NOMO-1 (cell line): ENCODE measurements at regions not wholly inside any gene's neighbourhood (a gene's known extent, or its start where the extent isn't known, plus 50 kb on each side); places are given as distances from the start of the nearest gene placed in this dataset.

Experiments
- DNase-seq, 2 experiments: peaks; one replicate each; lab custom pipeline; 2025; ENCODE audit not compliant: unreplicated experiment in 2 of 2; lab: John Stamatoyannopoulos, UW

GRCh38 chr2:145329971-145330370 lies 810.1 kb upstream of the ZEB2 start:
- no peak for DNase-seq

GRCh38 chr2:145325485-145325884 lies 805.6 kb upstream of the ZEB2 start:
- DNase-seq, result no peak

DNA sequence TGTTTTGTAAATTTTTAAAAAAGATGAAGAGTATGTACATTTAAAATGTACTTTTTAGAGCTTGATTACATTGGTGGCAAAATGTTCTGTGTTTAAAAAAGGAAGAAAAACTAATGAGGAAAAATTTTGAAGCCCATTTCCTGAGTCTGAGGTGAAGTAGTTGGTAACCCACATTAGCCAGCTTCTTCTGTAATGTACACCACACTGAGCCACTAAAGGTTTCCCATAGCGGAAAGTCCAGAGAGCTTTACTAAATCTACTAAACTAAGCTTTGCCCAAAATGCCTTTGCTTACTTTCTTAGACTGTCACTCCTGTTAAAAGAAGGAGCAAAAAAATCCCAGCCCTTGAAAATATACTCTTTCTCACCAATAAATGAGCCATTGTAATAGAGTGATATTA lies 804.8 kb upstream of the ZEB2 start:
- no peak for DNase-seq

DNA sequence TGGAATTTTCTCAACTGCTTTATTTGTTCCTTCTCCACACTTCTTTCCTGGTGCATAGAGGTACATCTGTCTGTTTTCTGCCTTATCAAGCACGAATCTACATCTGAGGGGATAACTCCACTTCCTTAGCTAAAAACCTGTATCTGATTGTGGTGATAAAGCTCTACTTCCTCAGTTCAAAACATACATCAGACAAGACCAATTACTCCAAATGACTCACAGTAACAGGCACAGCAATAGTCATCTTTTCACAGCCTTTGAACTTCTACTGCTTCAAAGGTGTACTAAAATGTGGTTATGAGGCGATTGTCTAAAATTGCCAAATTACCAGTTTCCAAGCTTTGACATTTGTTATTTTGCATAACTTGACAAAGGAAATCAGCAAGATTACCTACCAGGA lies 803.6 kb upstream of the ZEB2 start:
- peak; percentile 9 to 84 for DNase-seq

- no peak for DNase-seq
These were observed 801.4 kb upstream of the ZEB2 start for GRCh38 chr2:145321344-145321743.

- DNase-seq, result no peak
These were observed 796.6 kb upstream of the ZEB2 start for GRCh38 chr2:145316496-145316895.

GRCh38 chr2:145315053-145315452 lies 795.1 kb upstream of the ZEB2 start:
- no peak for DNase-seq

- no peak for DNase-seq
These were observed 794.3 kb upstream of the ZEB2 start for GRCh38 chr2:145314119-145314633.

DNA sequence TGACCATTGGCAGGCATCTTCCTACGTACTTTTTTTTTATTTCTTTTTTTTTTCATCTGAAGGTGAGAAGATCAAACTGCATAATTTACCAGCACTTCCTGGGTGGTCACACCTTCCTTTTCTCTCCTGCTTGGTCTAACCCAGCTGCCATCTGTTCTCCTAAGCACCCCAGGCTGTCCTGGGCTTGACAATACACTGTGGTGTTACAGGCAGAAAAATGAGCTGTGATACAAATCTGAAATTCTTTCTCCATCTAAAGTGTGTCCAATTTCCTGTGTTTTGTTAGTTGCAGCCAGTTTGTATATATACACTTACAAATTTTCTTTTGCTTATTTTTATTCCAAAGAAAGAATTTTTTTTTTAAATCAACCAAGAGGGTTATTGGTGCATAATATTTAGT lies 786.0 kb upstream of the ZEB2 start:
- DNase-seq, result no peak

DNA sequence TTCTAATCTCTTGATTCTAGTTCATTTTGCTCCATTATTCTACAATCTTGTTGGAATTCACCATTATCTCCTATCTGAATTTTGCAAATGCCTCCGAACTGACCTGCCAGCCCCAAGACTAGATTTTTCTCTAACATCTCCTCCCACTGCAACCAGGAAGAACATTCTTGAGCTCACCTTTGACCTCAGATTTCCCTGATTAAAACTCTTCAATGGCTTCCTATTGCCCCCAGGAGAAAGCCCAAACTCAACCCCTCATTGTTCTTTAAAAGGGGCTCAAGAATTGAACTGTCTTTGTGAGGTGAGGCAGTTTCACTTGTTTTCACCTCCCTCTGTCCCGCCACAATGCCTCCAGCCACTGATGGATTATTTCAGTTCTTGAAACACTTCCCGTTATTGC lies 784.6 kb upstream of the ZEB2 start:
- DNase-seq, result no peak

DNA sequence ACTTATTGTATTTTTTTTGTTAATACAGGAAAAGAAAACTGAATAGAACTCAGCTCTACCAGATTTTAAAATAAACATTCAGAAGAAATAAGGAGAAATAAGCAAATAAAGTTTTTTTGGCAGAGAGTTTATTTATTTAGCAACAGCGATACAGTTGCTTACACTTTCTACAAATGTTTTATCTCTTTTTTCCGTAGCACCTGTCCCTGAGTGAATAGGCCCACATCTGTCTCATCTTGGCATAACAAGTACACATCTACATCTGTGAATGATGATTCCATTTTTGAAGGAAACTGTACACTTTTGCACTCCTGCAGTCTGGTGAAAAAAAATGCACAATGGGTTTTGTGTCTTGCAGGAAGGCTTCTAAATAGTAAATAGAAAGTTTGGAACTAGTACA lies 783.6 kb upstream of the ZEB2 start:
- DNase-seq, result no peak

DNA sequence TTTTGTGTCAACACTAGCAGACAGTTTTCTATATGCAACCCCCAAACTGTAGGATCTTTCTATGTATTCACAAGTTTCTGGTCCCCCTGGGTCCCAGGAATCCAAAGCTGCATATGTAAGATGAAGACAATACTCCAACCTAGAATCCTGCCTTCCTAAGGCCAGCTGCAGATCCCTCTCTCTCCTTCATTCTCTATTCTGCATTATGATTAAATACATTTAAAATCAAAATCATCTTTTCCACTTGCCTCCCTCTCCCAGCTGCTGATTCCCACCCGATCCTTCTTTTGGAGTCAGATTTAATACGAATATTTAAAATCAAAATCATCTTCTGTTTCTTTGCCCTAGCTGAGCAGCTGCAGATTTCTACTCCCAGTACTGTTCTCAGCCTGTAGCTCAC lies 783.0 kb upstream of the ZEB2 start:
- DNase-seq, result no peak

- no peak for DNase-seq
These were observed 782.5 kb upstream of the ZEB2 start for GRCh38 chr2:145302451-145302850.

GRCh38 chr2:145299368-145299767 lies 779.4 kb upstream of the ZEB2 start:
- no peak for DNase-seq

- no peak for DNase-seq
These were observed 772.2 kb upstream of the ZEB2 start for GRCh38 chr2:145292166-145292565.

DNA sequence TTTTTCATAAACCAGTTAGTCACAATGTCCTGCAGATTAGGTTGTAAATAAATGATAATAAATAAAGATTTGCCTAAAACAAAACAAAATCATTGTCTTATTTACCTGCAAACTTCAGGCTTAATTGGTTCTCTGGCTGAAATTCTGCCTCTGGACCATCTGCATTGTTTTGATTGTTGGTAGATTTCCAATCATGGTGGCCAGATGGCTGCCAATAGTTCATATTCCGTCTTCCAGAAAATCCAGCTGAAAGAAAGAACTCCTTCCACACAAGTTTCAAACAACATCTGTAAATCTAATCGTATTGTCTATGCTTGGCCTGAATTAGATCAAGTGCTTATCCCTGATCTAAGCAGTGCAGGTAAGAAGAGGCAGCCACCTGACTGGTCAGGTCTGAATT lies 771.1 kb upstream of the ZEB2 start:
- no peak for DNase-seq

DNA sequence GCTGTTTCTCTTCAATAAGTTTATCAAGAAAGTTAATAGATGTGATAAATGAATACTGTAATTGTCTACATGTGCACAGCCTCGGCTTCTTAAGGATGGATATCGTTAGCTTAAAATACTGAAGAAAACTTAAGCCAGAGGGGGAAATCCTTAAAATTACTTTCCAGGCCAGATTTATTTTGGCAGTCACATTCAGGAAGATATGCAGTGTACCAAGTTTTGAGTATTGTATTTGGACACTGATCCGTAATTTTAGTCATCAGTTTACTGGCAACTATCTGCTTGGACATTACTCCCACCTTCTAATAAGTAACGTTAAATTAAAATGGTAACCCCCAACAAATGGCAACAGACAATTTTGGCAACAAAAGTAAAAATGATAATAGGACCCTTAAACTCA lies 770.0 kb upstream of the ZEB2 start:
- DNase-seq, result no peak

- DNase-seq, result no peak
These were observed 769.0 kb upstream of the ZEB2 start for GRCh38 chr2:145288650-145289496.

DNA sequence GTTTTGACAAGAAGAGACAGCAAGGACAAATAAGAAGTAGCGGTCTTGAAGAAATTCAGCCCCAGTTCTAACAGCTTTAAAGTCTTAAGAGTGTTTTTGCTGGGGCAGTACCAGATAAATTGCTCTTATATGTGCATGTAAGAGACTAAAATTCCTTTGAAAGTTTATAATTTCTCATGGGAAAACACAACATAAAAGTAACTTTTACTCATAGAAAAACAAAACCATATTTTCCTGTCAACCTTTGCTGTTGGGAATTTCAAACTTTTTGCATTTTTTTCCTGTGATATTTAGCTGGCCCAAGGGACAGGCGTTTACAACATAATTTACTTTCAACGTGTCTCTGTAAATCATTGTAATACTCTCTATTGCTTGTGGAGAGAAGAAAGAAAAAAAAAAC lies 767.8 kb upstream of the ZEB2 start:
- DNase-seq, result no peak

DNA sequence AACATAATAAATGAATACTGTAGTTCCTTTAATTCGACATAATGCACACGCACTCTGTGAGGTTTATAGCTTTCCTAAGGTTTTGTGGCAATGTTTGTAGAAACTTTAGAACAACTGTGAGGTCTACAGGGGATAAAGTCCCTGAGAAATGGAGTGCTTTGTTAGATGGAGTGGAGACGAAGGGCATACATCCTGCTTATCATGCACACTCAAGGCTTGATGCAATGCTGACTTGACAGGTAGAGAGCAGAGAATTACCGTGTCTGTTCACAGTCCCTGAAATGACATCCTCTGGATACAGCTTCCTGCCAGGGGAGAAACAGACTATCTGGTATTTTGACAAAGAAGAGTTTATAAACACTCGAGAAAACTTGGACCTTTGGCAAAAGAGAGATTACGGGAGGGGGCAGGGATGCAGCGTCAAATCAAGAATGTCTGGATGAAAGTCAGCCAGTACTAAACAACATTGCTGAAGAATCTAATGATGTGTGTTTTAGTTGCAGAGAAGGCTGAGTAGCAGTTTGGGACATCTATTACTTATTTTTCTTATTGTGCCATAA lies 766.9 kb upstream of the ZEB2 start:
- DNase-seq, result no peak

DNA sequence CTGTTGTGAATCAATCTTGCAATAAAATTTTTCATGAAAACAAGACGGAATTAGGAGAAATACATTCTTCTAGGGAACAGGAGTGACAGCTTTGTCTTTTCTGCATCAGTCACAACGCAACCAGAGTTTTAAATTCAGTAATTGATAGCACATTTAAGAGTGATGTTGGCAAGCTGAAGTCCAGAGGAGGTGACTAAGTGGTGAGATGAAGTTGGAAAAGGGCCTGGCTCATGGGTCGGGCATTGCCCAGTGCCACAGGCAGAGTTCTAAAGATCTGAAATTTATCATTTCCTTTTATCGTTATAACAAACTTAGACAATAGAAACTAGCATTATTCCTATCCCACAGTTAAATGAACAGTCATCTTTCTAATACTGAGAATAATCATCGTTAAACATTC lies 764.6 kb upstream of the ZEB2 start:
- no peak for DNase-seq

GRCh38 chr2:145283131-145283530 lies 763.2 kb upstream of the ZEB2 start:
- no peak for DNase-seq
